GM18499 (cell line): ENCODE measurements at regions not wholly inside any gene's neighbourhood (a gene's known extent, or its start where the extent isn't known, plus 50 kb on each side); places are given as distances from the start of the nearest gene placed in this dataset.

Experiments
- ATAC-seq: cut with Tn5 transposase; IDR thresholded peaks from one replicate; pipeline ENCODE4 v1.9.1; 2021; ENCODE audit warnings: moderate number of reproducible peaks; ENCODE audit not compliant: insufficient read depth, unreplicated experiment

DNA sequence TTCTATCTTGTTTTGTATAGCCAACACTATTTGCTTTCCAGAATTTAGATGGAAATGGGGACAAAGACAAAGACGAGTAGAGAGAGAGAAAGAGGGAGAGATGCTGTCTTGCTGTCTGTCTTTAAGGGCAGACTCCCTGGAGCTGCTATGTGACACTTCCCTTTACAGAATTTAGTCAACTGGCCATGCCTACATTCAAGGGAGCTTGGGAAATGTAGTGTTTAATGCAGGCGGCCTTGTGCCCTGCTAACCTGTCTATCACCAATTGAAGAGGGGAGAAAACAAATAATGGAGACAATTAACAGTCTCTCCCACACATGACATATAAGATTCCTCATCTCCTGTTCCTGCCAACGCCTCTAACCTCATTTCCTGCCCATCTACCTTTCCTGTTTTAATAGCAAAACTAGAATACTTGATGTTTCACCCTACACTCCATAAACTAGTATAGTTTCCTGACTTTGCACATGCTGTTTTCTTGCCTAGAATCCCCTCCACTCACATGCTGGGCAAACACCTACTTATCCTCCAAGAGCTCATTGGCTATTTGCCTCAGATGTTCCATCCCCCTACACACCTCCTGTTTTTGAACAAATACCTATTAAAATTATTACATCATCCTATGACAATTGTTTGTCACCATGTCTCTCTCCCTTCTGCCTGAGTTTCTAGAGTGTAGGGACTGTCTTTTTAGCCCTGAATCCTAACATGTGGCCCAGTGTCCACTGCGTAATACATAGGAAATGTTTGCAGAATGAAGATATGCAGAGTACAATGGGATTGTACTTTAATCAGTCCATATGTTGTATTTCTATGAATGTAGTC lies 117.2 kb downstream of the SLC25A24 start:
- no peak for ATAC-seq

DNA sequence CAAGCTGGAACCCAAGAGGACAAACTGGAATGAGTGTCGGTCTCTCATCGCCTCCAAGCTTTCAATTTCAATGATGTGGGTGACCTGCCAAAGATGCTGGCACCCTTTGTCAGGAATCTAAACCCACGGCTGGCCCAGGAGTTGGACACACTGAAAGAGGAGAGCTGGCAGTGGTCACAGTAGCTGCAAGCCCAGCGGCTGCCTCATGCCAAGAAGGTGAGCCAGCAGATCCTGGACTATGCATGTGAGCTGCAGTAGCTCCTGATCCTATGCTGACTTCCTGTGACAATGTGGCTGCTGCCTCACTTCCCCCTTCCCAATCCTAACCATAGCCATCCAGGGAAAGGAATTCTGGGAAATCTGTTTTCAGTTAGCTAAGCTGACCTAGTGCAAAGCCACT lies 117.0 kb upstream of the VAV3 start:
- no peak for ATAC-seq

DNA sequence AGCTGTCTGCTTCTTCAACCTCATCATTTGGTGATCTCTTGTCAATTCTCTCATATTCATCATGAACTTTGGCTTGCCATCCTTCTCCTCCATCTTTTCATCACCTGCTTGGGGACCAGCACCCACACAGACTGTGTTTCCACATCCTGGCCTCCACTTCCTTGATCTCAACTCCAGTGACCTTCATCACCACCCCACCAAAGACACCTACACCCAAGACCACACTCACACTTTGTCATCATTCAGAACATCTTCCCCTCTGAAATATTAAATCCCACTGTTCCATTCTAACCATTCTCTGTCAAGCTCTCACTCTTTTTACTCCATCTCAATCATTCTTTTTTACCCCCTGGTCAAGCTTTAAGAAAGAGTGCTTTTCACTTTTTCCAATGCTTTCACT lies 115.5 kb upstream of the VAV3 start:
- ATAC-seq, result no peak

DNA sequence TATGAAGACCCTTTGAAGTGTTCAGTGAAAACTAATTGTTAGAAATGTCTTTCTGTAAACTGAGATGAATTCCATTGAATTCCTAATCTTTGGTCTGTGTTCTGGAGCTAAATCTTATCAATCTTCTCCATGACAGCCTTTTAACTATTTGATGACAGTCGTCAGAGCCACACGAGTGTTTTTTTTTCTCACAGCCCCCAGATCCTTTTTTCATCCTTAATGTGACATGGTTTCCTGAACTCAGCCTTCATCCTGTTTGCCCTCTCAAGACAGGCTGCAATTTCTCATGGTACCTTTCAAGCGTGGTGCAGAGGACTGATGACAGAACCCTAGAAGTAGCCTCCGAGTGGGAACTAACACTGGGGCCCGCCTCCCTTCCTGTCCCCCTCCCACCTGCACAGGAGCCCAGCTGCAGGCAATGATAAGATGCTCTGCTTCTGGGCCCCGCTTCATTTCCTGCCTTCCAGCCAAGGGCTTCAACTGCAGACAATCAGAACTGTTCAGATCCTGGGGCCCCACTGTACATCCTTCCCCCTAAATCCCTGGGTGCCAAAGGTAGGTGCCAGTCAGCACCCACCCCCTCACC lies 114.6 kb upstream of the VAV3 start:
- ATAC-seq, result no peak

DNA sequence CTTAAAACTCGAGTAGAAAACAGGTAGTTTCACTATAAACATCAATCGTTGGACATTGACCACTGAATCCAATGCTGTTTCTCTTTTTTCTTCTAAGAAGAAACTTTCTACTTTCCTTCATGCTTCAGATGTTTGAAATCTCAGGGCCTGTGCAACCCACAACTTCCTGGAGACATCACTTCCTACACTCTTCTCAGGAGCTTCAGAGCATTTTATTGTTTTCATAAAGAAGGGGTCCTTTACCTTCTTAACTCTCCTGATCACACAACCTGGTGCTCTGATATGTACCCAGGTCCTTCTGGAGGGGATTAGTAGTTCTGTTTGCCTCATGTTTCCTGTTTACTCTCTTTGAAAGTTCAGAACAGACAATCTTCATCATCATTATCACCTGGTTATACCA lies 113.0 kb upstream of the VAV3 start:
- ATAC-seq, result no peak

DNA sequence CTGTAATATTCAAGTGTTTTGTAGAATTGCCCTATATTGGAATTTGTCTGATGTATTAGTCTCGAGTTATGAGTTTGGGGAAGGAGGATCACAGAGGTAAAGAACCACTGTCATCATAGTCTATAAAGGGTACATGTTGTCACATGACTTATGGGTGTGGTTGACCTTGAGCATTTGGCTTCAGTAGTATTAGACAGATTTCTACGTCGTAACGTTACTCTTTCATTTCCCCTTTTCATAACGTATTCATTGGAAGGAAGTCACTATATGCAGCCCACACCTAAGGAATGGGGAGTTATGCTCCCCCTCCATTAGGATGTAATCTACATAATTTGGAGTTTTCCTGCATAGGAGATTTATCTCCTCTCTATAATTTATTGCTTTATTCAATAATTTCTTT lies 110.1 kb upstream of the VAV3 start:
- peak; percentile 86 for ATAC-seq

DNA sequence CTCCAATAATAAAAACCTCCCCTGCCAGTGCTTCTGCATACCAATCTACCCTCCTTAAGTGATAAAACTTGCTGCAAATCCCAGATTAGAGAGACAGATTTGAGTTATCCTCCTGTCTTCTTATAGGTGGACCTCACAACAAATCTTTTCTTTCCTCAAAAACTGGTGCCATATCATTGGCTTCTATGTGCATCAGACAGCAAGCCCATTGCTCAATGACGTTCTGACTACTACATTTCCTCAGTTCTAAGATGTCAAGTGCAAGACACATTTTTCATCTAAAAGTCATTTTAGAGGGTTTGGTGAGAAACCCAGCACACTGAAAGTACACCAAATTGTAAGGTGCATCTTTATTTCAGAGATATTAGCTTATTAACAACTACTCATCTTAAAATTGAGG lies 107.8 kb upstream of the VAV3 start:
- ATAC-seq, result no peak

DNA sequence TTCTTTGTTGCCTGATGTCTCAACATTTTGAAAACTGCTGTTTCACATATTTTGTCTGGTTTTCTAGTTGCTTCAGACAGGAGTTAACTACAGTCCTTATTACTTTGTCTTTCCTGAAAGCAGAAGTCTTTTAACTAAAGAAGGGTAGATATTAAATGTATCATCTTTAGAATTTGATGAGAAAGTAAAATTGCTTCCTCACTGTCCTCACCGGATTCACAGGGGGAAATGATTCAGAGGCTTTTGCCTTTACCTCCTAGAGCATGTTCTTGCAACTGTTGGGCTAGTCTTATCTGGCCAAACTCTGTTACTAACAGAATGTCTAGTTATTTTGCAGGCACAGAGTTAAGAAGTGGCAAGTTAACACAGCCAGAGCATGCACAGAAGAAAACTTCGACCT lies 107.2 kb upstream of the VAV3 start:
- ATAC-seq, result no peak

DNA sequence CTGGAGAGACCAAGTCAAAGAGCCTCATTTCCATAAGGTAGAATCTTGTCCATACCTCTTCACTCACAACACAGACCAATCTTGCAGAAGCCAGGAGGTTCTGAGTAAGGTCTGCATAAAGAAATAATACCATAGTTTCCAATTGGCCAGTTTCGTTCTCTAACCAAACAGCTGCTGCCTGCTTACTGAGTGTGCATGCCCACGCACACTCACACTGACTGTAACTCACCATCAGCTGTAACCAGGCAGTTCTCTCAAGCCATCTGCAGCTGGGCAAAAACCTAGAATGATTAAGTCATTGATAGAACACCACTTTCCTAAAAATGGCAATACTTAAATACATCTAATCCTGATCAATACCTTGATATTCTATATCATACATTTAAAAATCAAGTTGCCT lies 106.6 kb upstream of the VAV3 start:
- no peak for ATAC-seq

DNA sequence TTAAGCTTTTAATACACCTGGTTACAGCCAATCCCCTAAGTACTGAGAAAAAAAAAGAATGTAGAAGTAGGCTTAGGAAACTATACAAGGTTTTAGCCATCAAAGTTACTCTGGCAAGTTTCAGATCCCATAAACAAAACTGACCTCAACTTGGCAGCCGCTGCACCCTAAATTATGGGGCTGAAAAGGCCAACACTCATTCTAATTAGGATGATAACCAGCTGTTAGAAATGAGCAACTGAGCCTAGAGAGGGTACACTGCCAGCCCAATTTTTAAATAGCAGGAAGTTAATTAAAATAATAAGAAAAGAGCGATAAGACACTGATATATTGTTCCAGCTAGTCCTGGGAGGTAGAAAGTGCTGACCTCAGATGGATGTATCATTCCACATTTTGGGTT lies 105.7 kb upstream of the VAV3 start:
- ATAC-seq, result no peak

DNA sequence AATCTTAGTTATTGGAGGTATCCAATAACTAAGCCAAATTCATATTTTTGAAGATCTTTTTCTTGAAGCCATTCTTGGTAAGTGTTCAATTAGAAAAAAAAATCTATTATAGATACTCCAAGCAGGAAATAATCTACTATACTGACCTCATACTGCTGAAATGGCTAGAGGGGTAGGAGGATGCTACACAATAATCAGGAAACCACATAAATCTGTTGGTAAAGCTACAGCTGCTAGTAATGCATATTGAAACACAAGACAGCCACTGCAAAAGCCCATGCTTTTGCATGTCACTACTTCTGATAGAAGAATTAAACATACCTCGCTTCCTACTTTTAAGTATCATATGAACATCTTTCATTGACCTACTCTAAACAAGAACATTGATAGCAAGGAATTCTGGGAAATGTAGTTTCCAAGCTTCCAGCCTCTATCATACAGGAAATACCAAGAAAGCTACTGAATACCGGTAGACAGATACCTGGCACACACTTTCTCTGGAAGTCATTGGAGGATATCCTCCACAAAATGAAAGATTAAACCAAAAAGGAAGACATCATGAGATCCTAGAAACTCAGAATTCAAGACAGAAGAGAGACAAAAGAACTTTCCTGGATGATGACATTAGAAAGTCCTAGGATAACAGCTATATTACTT lies 103.0 kb upstream of the VAV3 start:
- ATAC-seq, result no peak

DNA sequence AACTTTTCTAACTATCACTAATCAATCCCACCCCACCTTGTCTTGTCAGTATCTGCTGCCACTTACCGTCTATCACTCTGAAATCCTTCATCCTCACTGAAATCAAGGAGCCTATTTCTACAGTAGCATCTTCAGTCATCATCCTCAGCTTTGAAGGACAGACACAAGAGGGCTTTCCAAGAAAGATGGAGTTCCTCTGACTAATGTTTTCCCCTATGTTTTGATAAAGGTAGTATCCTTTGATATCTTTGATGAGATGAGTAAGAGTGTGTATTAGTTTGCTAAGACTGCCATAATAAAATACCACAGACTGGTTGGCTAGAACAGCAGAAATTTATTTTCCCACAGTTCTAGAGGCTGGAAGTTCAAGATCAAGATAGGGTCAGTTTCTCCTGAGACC lies 101.8 kb upstream of the VAV3 start:
- ATAC-seq, result no peak

DNA sequence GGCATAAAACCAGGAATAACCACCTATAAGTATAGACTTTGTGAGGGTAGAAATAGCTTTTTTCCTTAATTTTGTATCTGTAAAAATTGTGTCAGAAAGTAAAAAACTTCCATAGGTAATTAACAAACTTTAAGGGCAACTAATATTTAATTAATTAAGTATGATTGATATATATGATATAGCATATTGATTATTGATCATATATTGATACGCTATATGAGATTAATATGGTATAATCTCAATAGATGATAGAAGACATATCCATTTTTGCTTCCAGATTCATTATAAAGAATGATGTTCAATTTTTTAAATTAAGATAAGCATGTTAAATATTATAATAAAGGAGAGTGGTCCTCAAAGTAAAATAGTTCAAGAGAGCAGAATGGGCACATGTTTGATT lies 99.3 kb upstream of the VAV3 start:
- ATAC-seq, result no peak

- no peak for ATAC-seq
Observed at GRCh38 chr1:108063703-108064102, 98.7 kb upstream of the VAV3 start.

GRCh38 chr1:108059945-108060344 lies 95.0 kb upstream of the VAV3 start:
- ATAC-seq, result no peak

DNA sequence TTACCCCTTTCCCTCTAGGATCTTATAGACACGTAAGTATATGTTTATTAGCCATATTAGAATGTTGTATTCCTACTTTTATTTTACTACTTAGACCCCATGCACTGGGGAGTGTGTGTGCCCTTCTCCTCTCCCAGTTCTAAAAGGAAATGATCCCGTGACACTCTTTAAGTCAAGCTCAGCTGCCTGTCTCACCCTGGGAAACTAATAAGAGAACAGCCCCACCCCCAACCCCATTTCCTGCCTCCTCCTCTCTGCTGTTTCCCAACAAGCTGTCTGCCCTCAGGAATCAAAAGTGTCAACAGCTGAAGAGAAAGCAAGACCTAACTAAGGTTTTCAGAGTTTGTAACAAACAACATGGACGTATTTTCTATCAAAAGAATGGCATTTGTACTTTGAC lies 92.6 kb upstream of the VAV3 start:
- no peak for ATAC-seq

DNA sequence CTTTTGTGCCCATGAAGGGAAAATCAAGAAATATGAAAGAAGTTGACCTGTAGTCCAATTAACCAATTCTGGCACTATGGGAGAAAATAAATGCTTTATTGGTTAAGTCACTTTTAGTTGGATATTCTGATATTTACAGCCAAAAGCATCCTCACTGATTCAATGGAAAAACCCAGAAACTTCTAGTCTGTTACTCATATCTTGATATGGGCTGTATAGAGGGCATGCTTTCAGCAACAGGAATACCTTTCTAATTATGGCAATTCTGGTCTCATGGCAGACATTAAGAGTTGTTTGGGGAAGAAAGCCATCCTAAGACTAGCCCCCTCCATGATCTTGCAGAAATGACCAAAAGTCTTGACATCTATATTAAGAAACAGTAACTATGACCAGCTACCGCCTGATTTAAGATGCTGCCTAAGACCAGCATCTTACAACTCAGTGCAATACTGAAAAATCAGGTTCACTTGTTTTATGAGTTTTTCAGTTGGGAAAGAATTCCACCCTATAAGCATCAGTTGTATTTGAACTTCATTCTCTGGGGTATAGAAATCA lies 91.5 kb upstream of the VAV3 start:
- ATAC-seq, result no peak

DNA sequence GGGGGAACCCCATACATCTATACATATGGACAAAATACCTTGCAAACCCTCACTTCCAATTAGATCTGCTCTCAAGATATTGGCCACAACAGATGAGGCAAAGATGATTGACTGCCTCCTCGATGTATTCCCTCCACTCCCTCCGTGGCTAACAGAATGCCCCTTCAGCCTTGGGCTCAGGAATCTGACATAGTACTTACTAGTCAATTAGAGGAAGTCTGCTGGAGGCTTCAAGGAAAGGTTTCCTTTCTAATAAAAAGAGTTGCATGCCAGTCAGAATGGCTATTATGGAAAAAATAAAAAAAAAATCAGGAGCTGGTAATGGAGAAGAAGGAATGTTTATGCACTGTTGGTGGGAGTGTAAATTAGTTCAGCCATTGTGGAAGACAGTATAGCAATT lies 90.4 kb upstream of the VAV3 start:
- ATAC-seq, result no peak

DNA sequence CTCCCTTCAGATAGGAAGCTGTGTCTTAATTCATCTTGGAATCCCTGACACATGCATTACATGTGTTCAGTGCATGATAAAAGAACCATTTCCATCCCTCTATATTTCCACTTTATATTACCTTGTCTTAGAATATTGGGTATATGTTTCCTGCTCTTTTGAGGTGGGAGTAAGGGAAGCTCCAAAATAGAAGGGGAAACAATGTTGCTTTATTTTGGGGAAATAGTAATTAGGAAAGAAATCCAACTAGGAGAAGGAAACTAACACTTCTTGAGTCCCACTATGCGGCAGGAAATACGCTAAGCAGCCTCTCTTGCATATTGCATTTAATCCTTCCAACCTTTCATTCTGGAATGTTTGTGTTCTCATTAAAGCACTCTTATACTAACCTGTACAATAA lies 89.4 kb upstream of the VAV3 start:
- ATAC-seq, result no peak

- no peak for ATAC-seq
Observed at GRCh38 chr1:108053270-108054013, 88.5 kb upstream of the VAV3 start.
